ENCODE measurements at regions not wholly inside any gene's neighbourhood (a gene's known extent, or its start where the extent isn't known, plus 50 kb on each side); places are given as distances from the start of the nearest gene placed in this dataset.

DNA sequence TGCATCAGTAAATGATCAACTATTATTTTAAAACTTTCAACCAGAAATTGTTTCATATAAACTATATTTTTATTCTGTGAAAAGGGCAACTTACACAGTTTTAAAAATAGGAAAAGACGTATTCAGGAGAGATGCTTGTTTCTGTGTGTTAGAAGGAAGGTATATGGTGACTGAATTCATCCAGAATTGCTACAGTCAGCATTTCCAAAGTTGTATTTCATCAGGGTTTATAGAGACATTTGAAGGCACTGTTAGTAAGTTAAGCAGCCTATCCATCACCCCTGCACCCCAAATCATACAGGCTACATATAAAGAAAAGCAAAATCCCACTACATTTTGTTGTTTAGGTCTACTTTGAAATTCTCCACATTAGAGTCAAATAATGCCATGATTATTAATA, 716.0 kb downstream of the KCTD16 start:
- DNase-seq, result no peak
- no peaks in the 10 kb centered on the region for H3K4me1 ChIP-seq (ENCODE audit: control insufficient read depth in 5 of 5, insufficient read depth in 5 of 5, low read length in 5 of 5)
- 85 to 90% methylated on average over 1 of the region's 1 CpG for WGBS, 2 donors
- no peaks in the 10 kb centered on the region for H3K27me3 ChIP-seq (ENCODE audit: control insufficient read depth in 3 of 3, insufficient read depth in 3 of 3, low read length in 2 of 3)
- no peaks in the 10 kb centered on the region for H3K9me3 ChIP-seq (ENCODE audit: control insufficient read depth in 4 of 4, insufficient read depth in 3 of 4, low read length in 3 of 4)
- no peak overlapping the region for H3K4me3 ChIP-seq
- H3K27ac ChIP-seq (ENCODE audit: low read depth in 1 of 2, low read length in 1 of 2), result no peak overlapping the region
- TF ChIP-seq, protein P1, sequence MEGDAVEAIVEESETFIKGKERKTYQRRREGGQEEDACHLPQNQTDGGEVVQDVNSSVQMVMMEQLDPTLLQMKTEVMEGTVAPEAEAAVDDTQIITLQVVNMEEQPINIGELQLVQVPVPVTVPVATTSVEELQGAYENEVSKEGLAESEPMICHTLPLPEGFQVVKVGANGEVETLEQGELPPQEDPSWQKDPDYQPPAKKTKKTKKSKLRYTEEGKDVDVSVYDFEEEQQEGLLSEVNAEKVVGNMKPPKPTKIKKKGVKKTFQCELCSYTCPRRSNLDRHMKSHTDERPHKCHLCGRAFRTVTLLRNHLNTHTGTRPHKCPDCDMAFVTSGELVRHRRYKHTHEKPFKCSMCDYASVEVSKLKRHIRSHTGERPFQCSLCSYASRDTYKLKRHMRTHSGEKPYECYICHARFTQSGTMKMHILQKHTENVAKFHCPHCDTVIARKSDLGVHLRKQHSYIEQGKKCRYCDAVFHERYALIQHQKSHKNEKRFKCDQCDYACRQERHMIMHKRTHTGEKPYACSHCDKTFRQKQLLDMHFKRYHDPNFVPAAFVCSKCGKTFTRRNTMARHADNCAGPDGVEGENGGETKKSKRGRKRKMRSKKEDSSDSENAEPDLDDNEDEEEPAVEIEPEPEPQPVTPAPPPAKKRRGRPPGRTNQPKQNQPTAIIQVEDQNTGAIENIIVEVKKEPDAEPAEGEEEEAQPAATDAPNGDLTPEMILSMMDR (IDR thresholded peaks at IDR 0.05; ENCODE audit: control extremely low read depth, extremely low read depth), result no peak
- no peaks in the 10 kb centered on the region for H3K36me3 ChIP-seq (ENCODE audit: control insufficient read depth in 4 of 4, insufficient read depth in 4 of 4, low read length in 4 of 4)
- ATAC-seq (ENCODE audit: insufficient read depth, low FRiP score), result no peak
- no peak overlapping the region for H3K9ac ChIP-seq (ENCODE audit: insufficient read depth in 1 of 2, low read length in 2 of 2)

DNA sequence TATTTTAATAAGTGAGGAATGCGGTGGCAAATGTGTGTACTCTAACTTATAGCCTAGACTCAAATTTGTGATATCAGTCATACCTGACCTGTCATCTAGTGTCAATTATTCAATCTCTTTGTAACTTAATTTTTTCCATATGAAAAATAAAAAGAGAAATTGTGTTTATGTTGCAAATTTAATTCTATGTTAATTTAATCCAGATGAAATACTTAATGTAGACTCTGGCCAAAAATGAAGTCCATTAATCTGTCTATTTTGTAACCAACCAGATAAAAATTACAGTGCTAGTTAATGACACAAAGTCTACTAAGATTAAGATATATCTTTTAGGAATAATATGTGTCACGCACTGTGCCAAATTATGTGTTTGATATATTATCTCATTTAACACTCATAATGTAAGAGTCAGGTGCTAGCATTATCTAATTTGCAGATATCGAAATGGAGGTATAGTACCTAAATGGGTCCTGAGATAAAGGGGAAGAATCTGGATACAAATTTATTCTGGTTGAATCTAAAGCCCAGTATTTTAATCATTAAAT, 712.1 kb downstream of the KCTD16 start:
- Histone ChIP-seq H3K36me3 (ENCODE audit: control insufficient read depth in 4 of 4, insufficient read depth in 4 of 4, low read length in 4 of 4) (no peaks in the 10 kb centered on the region), H3K4me3 (no peak overlapping the region), H3K9me3 (ENCODE audit: control insufficient read depth in 4 of 4, insufficient read depth in 3 of 4, low read length in 3 of 4) (peaks cover 0 to 1% (median 0%) of the 10 kb centered on the region in 4 donors), H3K27me3 (ENCODE audit: control insufficient read depth in 3 of 3, insufficient read depth in 3 of 3, low read length in 2 of 3) (no peaks in the 10 kb centered on the region), H3K4me1 (ENCODE audit: control insufficient read depth in 5 of 5, insufficient read depth in 5 of 5, low read length in 5 of 5) (no peaks in the 10 kb centered on the region), H3K9ac (ENCODE audit: insufficient read depth in 1 of 2, low read length in 2 of 2) (no peak overlapping the region), H3K27ac (ENCODE audit: low read depth in 1 of 2, low read length in 1 of 2) (no peak overlapping the region)
- 90 to 95% methylated on average over 3 of the region's 3 CpGs for WGBS, 2 donors
- ATAC-seq (ENCODE audit: insufficient read depth, low FRiP score) (no peak), DNase-seq (no peak)
- TF ChIP-seq, protein P1 (IDR thresholded peaks at IDR 0.05; ENCODE audit: control extremely low read depth, extremely low read depth), result no peak

DNA sequence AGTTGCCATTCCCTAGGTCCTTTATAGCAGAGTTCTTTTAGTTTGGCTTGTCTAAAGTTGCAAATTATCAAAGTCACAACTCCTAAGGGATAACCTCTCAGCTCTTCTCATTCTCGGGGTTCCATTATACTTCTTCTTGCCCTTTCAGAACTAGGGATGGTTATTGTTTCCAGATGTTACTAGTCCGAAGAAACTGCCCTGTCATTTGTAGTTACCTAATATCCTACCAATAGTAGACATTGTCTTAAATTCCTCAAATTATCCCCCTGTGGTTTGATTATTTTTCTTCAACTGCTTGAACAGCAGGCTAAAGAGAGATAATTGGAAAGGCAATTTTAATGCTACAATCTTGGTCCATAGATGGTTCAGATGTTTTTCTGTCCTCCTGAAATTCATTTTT, 709.8 kb downstream of the KCTD16 start:
- DNase-seq (no peak), ATAC-seq (ENCODE audit: insufficient read depth, low FRiP score) (no peak)
- Histone ChIP-seq H3K4me3 (no peak overlapping the region), H3K36me3 (ENCODE audit: control insufficient read depth in 4 of 4, insufficient read depth in 4 of 4, low read length in 4 of 4) (no peaks in the 10 kb centered on the region), H3K27ac (ENCODE audit: low read depth in 1 of 2, low read length in 1 of 2) (no peak overlapping the region), H3K9me3 (ENCODE audit: control insufficient read depth in 4 of 4, insufficient read depth in 3 of 4, low read length in 3 of 4) (peaks cover 0 to 1% (median 0%) of the 10 kb centered on the region in 4 donors), H3K27me3 (ENCODE audit: control insufficient read depth in 3 of 3, insufficient read depth in 3 of 3, low read length in 2 of 3) (no peaks in the 10 kb centered on the region), H3K4me1 (ENCODE audit: control insufficient read depth in 5 of 5, insufficient read depth in 5 of 5, low read length in 5 of 5) (no peaks in the 10 kb centered on the region), H3K9ac (ENCODE audit: insufficient read depth in 1 of 2, low read length in 2 of 2) (no peak overlapping the region)
- 74 to 85% methylated on average over 2 of the region's 2 CpGs for WGBS, 2 donors
- TF ChIP-seq, protein P1 (IDR thresholded peaks at IDR 0.05; ENCODE audit: control extremely low read depth, extremely low read depth), result no peak

DNA sequence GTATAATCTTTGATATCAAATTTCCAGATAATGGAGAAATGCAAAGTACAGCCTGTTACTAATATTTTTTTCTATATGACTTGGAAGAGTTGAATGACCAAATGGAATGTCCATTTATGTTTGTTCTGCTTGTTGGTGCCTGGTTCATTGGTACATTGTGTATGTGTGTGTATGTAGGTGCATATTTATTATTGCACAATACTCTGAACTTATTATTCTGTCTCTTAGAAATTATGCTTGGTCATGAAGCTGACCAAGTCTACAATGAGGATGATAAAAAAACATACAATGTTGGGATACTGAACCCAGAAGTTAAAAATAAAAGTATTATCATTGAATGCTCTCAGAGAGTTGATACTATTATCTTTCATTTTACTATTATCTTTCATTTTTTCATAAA, 706.3 kb downstream of the KCTD16 start:
- no peaks in the 10 kb centered on the region for H3K4me1 ChIP-seq (ENCODE audit: control insufficient read depth in 5 of 5, insufficient read depth in 5 of 5, low read length in 5 of 5)
- H3K4me3 ChIP-seq, result no peak overlapping the region
- ATAC-seq (ENCODE audit: insufficient read depth, low FRiP score), result no peak
- H3K9ac ChIP-seq (ENCODE audit: insufficient read depth in 1 of 2, low read length in 2 of 2), result no peak overlapping the region
- H3K27ac ChIP-seq (ENCODE audit: low read depth in 1 of 2, low read length in 1 of 2), result no peak overlapping the region
- H3K9me3 ChIP-seq (ENCODE audit: control insufficient read depth in 4 of 4, insufficient read depth in 3 of 4, low read length in 3 of 4), result peaks cover 0 to 1% (median 0%) of the 10 kb centered on the region in 4 donors
- TF ChIP-seq, protein P1 (IDR thresholded peaks at IDR 0.05; ENCODE audit: control extremely low read depth, extremely low read depth), result no peak
- no peaks in the 10 kb centered on the region for H3K27me3 ChIP-seq (ENCODE audit: control insufficient read depth in 3 of 3, insufficient read depth in 3 of 3, low read length in 2 of 3)
- no peaks in the 10 kb centered on the region for H3K36me3 ChIP-seq (ENCODE audit: control insufficient read depth in 4 of 4, insufficient read depth in 4 of 4, low read length in 4 of 4)
- DNase-seq, result no peak

Measured in lung (tissue), 11 donors.